Activated naive CD8-positive, alpha-beta T cell treated with anti-CD3 and anti-CD28 coated beads for 36 hours (primary cell): ENCODE measurements at regions not wholly inside any gene's neighbourhood (a gene's known extent, or its start where the extent isn't known, plus 50 kb on each side); places are given as distances from the start of the nearest gene placed in this dataset.

Source experiments
- DNase-seq: peaks from one replicate; pipeline ENCODE4 v3.0.0; 2021
- H3K27ac Mint-ChIP-seq: one replicate; pipeline ENCODE4 v1.8.0; 2022; ENCODE audit warnings: mild to moderate bottlenecking, moderate library complexity, mixed read lengths
- H3K27me3 Mint-ChIP-seq: one replicate; pipeline ENCODE4 v1.8.0; 2022; ENCODE audit warnings: mild to moderate bottlenecking, mixed read lengths
- H3K36me3 Mint-ChIP-seq: one replicate; pipeline ENCODE4 v1.8.0; 2021; ENCODE audit warnings: mild to moderate bottlenecking, mixed read lengths
- H3K4me1 Mint-ChIP-seq: one replicate; pipeline ENCODE4 v1.8.0; 2021; ENCODE audit warnings: mixed read lengths
- H3K4me3 Mint-ChIP-seq: one replicate; pipeline ENCODE4 v1.8.0; 2022; ENCODE audit warnings: mild to moderate bottlenecking, moderate library complexity, mixed read lengths
- H3K9me3 Mint-ChIP-seq: one replicate; pipeline ENCODE4 v1.8.0; 2022; ENCODE audit warnings: mixed read lengths

- Mint-ChIP-seq H3K27ac (no peak overlapping the region), H3K9me3 (no peaks in the 10 kb centered on the region), H3K4me1 (no peaks in the 10 kb centered on the region), H3K36me3 (no peaks in the 10 kb centered on the region), H3K4me3 (no peak overlapping the region), H3K27me3 (peaks cover 11% of the 10 kb centered on the region)
- DNase-seq = no peak
These were observed 265.6 kb downstream of the ARRDC4 start for GRCh38 chr15:98226149-98226548.

GRCh38 chr15:98226578-98226977 lies 266.1 kb downstream of the ARRDC4 start:
- H3K27me3 Mint-ChIP-seq = peaks cover 11% of the 10 kb centered on the region
- H3K27ac Mint-ChIP-seq = no peak overlapping the region
- H3K4me3 Mint-ChIP-seq = no peak overlapping the region
- no peaks in the 10 kb centered on the region for H3K4me1 Mint-ChIP-seq
- H3K36me3 Mint-ChIP-seq = no peaks in the 10 kb centered on the region
- H3K9me3 Mint-ChIP-seq = no peaks in the 10 kb centered on the region
- DNase-seq = no peak

GRCh38 chr15:98228846-98229245 lies 268.3 kb downstream of the ARRDC4 start:
- no peaks in the 10 kb centered on the region for H3K36me3 Mint-ChIP-seq
- H3K9me3 Mint-ChIP-seq = no peaks in the 10 kb centered on the region
- H3K27me3 Mint-ChIP-seq = peaks cover 7% of the 10 kb centered on the region
- H3K4me1 Mint-ChIP-seq = no peaks in the 10 kb centered on the region
- no peak overlapping the region for H3K27ac Mint-ChIP-seq
- DNase-seq = no peak
- H3K4me3 Mint-ChIP-seq = no peak overlapping the region

DNA sequence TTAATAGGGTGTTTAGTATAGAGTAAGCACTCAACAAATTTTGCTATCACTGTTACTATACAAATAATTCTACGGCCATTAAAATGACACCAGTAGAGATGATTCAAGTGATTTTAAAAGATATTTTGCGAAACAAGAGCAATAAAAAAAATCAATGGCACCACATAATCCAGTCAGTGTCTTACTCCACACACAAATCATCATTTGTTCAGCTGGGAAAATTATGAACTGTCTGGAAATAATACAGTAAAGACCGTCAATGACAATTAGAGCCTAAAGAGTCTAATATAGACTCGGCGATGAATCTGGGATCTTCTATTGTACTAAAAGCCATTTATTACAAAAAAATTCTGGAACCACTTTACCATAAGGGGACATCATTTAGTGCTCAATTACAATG lies 270.5 kb downstream of the ARRDC4 start:
- peaks cover 7% of the 10 kb centered on the region for H3K27me3 Mint-ChIP-seq
- no peak overlapping the region for H3K4me3 Mint-ChIP-seq
- H3K4me1 Mint-ChIP-seq = no peaks in the 10 kb centered on the region
- no peak for DNase-seq
- H3K27ac Mint-ChIP-seq = no peak overlapping the region
- no peaks in the 10 kb centered on the region for H3K36me3 Mint-ChIP-seq
- no peaks in the 10 kb centered on the region for H3K9me3 Mint-ChIP-seq

- Mint-ChIP-seq H3K27ac (no peak overlapping the region), H3K36me3 (no peaks in the 10 kb centered on the region), H3K27me3 (peaks cover 7% of the 10 kb centered on the region), H3K9me3 (no peaks in the 10 kb centered on the region), H3K4me1 (no peaks in the 10 kb centered on the region), H3K4me3 (no peak overlapping the region)
- no peak for DNase-seq
These were observed 271.4 kb downstream of the ARRDC4 start for GRCh38 chr15:98231696-98232440.

DNA sequence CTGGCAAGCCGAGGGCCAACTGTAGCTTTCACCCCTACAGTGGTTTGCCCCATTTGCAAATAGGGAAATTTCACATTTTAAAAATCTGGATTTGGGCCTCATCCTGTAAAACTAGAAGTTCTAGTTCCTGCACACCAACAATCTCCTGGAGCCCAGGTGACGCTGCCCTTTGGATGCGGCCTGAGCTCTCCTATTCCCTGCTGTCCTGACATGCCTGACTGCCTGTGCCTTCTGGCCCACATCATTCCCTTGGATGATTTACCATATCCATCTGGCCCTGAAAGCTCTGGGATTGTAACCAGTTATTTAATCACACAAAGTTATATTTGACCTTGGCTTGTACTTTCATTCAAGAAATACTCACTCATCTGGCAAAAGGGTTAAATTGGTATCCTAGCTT lies 272.3 kb downstream of the ARRDC4 start:
- no peaks in the 10 kb centered on the region for H3K36me3 Mint-ChIP-seq
- H3K27me3 Mint-ChIP-seq = peaks cover 11% of the 10 kb centered on the region
- no peaks in the 10 kb centered on the region for H3K9me3 Mint-ChIP-seq
- no peak overlapping the region for H3K27ac Mint-ChIP-seq
- no peak overlapping the region for H3K4me3 Mint-ChIP-seq
- no peaks in the 10 kb centered on the region for H3K4me1 Mint-ChIP-seq
- no peak for DNase-seq

GRCh38 chr15:98233873-98234272 lies 273.4 kb downstream of the ARRDC4 start:
- Mint-ChIP-seq H3K27me3 (peaks cover 6% of the 10 kb centered on the region), H3K4me3 (no peak overlapping the region), H3K36me3 (no peaks in the 10 kb centered on the region), H3K4me1 (no peaks in the 10 kb centered on the region), H3K27ac (no peak overlapping the region), H3K9me3 (no peaks in the 10 kb centered on the region)
- DNase-seq = no peak

DNA sequence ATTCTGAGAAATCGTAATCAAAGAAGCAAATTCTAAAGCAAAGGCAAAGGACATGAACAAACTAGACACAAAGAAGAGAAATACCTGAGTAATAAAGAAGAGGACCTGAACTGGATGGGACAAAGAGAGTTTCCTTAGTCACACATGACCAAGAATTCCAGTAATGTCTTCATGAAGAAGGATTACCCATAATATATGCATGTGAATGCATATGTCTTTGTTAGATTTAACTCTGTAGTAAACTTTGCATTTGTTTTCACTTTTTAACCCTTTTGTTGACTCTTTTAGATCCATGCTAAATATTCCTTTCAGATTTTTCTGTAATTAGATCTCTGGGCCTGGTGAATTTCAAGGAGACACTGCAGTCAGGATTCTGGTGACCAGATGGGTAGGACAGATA lies 279.8 kb downstream of the ARRDC4 start:
- no peak for DNase-seq
- Mint-ChIP-seq H3K4me1 (no peaks in the 10 kb centered on the region), H3K9me3 (no peaks in the 10 kb centered on the region), H3K36me3 (no peaks in the 10 kb centered on the region), H3K27ac (no peak overlapping the region), H3K4me3 (no peak overlapping the region), H3K27me3 (peaks cover 5% of the 10 kb centered on the region)

GRCh38 chr15:98241032-98241554 lies 280.6 kb downstream of the ARRDC4 start:
- Mint-ChIP-seq H3K27ac (no peak overlapping the region), H3K4me1 (no peaks in the 10 kb centered on the region), H3K4me3 (no peak overlapping the region), H3K27me3 (peaks cover 5% of the 10 kb centered on the region), H3K9me3 (no peaks in the 10 kb centered on the region), H3K36me3 (no peaks in the 10 kb centered on the region)
- no peak for DNase-seq

DNA sequence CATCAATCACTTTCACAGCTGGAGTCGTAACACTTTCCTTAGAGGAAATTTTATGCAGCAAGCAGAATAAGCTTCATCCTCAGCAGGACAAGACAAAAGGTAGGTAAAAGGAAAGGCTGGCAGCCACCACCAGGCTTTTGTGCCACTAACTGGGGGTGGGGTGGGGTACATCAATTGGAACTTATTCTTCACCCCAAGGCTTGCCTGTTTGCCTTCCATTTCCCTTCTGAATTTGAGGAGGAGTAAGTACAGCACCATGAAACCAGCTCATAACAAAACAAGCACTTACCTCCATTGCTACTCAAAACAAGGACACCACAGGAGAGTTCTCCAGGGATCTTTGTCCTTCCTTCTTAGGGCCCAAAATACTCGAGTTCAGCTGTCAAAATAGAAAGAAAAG lies 296.8 kb downstream of the ARRDC4 start:
- Mint-ChIP-seq H3K4me3 (no peak overlapping the region), H3K36me3 (no peaks in the 10 kb centered on the region), H3K27ac (no peak overlapping the region), H3K27me3 (peaks cover 17% of the 10 kb centered on the region), H3K9me3 (peaks cover 9% of the 10 kb centered on the region), H3K4me1 (no peaks in the 10 kb centered on the region)
- no peak for DNase-seq

GRCh38 chr15:98263787-98264186 lies 303.3 kb downstream of the ARRDC4 start:
- H3K36me3 Mint-ChIP-seq = peaks cover 3% of the 10 kb centered on the region
- H3K27me3 Mint-ChIP-seq = peaks cover 11% of the 10 kb centered on the region
- no peak for DNase-seq
- no peaks in the 10 kb centered on the region for H3K4me1 Mint-ChIP-seq
- H3K4me3 Mint-ChIP-seq = no peak overlapping the region
- peaks cover 9% of the 10 kb centered on the region for H3K9me3 Mint-ChIP-seq
- H3K27ac Mint-ChIP-seq = no peak overlapping the region

DNA sequence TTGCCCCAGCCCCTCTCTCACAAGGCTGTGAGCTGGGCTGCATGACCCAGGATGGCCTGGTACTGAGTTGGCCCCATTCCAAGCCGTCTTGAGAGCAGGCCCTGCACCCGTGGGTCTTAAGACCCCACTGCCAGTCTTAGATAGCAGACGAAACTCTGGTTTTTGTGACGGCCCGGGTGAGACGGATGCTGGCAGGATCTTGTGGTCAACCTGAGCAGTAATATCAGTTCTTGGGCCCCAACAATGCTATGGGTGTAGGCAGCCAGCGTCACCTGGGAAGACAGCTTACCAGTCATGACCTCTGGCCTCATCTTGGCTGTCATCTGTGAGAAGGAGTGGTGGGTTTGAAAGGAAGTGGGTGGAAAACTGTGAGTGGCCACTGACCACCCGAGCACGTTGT lies 305.8 kb downstream of the ARRDC4 start:
- Mint-ChIP-seq H3K27me3 (no peaks in the 10 kb centered on the region), H3K36me3 (peaks cover 3% of the 10 kb centered on the region), H3K27ac (no peak overlapping the region), H3K4me1 (no peaks in the 10 kb centered on the region), H3K9me3 (peaks cover 3% of the 10 kb centered on the region), H3K4me3 (no peak overlapping the region)
- DNase-seq = no peak

DNA sequence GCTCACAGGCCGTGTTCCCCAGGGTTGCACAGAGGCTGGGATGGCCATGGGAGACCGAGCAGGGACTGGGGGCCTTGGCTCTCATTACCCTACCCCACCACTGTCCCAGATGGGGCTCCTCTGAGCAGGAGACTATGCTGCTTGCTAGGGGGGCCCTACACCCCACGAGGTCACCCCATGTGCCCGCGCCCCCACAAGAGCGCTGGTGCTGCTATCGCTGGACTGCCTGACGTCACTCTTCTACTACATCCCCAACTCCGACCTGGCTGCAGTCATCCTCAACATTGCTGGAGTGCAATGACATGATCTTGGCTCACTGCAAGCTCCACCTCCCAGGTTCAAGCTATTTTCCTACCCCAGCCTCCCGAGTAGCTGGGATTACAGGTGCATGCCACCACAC lies 307.7 kb downstream of the ARRDC4 start:
- no peak overlapping the region for H3K27ac Mint-ChIP-seq
- H3K4me3 Mint-ChIP-seq = no peak overlapping the region
- no peaks in the 10 kb centered on the region for H3K27me3 Mint-ChIP-seq
- no peaks in the 10 kb centered on the region for H3K4me1 Mint-ChIP-seq
- peaks cover 3% of the 10 kb centered on the region for H3K36me3 Mint-ChIP-seq
- peaks cover 3% of the 10 kb centered on the region for H3K9me3 Mint-ChIP-seq
- DNase-seq = no peak

GRCh38 chr15:98272625-98273024 lies 312.1 kb downstream of the ARRDC4 start:
- H3K36me3 Mint-ChIP-seq = no peaks in the 10 kb centered on the region
- no peak overlapping the region for H3K27ac Mint-ChIP-seq
- DNase-seq = no peak
- H3K9me3 Mint-ChIP-seq = no peaks in the 10 kb centered on the region
- peaks cover 5% of the 10 kb centered on the region for H3K27me3 Mint-ChIP-seq
- H3K4me3 Mint-ChIP-seq = no peak overlapping the region
- H3K4me1 Mint-ChIP-seq = no peaks in the 10 kb centered on the region

- peaks cover 12% of the 10 kb centered on the region for H3K27me3 Mint-ChIP-seq
- no peak overlapping the region for H3K27ac Mint-ChIP-seq
- peaks cover under 1% of the 10 kb centered on the region for H3K4me1 Mint-ChIP-seq
- no peak overlapping the region for H3K4me3 Mint-ChIP-seq
- no peaks in the 10 kb centered on the region for H3K9me3 Mint-ChIP-seq
- no peak for DNase-seq
- H3K36me3 Mint-ChIP-seq = no peaks in the 10 kb centered on the region
These were observed 315.5 kb downstream of the ARRDC4 start for GRCh38 chr15:98276018-98276417.

DNA sequence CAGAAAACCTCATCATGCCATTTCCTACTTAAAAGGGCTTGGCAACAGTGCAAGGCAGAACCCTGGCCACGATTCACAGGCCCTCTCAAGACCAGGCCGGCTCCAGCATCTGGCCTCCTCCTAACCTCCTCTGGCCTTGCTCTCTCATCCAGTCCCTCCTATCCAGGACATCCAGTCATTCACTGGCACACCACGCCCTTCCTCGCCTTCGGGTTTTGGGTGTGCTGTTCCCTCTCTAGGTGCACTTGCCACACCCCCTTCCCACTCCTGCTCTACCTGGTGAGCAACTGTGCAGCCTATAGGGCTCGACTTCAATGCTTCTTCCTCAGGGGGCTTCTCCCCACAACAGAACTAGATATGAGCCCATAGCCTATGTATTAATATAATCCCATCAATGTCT lies 317.1 kb downstream of the ARRDC4 start:
- DNase-seq = no peak
- Mint-ChIP-seq H3K27me3 (peaks cover 12% of the 10 kb centered on the region), H3K27ac (no peak overlapping the region), H3K36me3 (no peaks in the 10 kb centered on the region), H3K9me3 (no peaks in the 10 kb centered on the region), H3K4me1 (peaks cover 2% of the 10 kb centered on the region), H3K4me3 (no peak overlapping the region)
